Hippocampal formation (tissue), 2 donors: ENCODE measurements at regions not wholly inside any gene's neighbourhood (a gene's known extent, or its start where the extent isn't known, plus 50 kb on each side); places are given as distances from the start of the nearest gene placed in this dataset.
"Not testable (repeated sequence)": the region's sequence is repeated elsewhere in the genome, so short reads cannot be mapped to it uniquely, and the experiment has no call there.

Experiments
- DNase-seq, 2 donors: peaks; one replicate each; lab custom pipeline; 2025; lab: John Stamatoyannopoulos, UW

- no peak for DNase-seq
Measured at GRCh38 chr5:143953851-143954250, 141.9 kb downstream of the HMHB1 start.

- no peak for DNase-seq
Measured at GRCh38 chr5:143955141-143955540, 143.2 kb downstream of the HMHB1 start.

- DNase-seq = no peak
Measured at GRCh38 chr5:143957455-143957854, 145.5 kb downstream of the HMHB1 start.

- DNase-seq = no peak
Measured at GRCh38 chr5:143962201-143962600, 150.2 kb downstream of the HMHB1 start.

GRCh38 chr5:143964919-143965318 lies 153.0 kb downstream of the HMHB1 start:
- no peak for DNase-seq

- no peak for DNase-seq
Measured at GRCh38 chr5:143966280-143966679, 154.3 kb downstream of the HMHB1 start.

GRCh38 chr5:143968071-143968878 lies 156.3 kb downstream of the HMHB1 start:
- DNase-seq = peak in 1 of 2 donors; percentile 39

GRCh38 chr5:143970159-143970558 lies 158.2 kb downstream of the HMHB1 start:
- no peak for DNase-seq

GRCh38 chr5:143972068-143972467 lies 160.1 kb downstream of the HMHB1 start:
- no peak for DNase-seq

GRCh38 chr5:143976055-143976454 lies 164.1 kb downstream of the HMHB1 start:
- DNase-seq = no peak

- no peak for DNase-seq
Measured at GRCh38 chr5:143977891-143978461, 166.0 kb downstream of the HMHB1 start.

- DNase-seq = no peak
Measured at GRCh38 chr5:143979044-143979690, 167.2 kb downstream of the HMHB1 start.

- DNase-seq = no peak
Measured at GRCh38 chr5:143980506-143980905, 168.5 kb downstream of the HMHB1 start.

- DNase-seq = not testable (repeated sequence)
Measured at GRCh38 chr5:143982957-143983356, 171.0 kb downstream of the HMHB1 start.

GRCh38 chr5:143985832-143986515 lies 174.0 kb downstream of the HMHB1 start:
- no peak for DNase-seq

- DNase-seq = no peak
Measured at GRCh38 chr5:143986516-143987212, 174.7 kb downstream of the HMHB1 start.

GRCh38 chr5:143987264-143987663 lies 175.3 kb downstream of the HMHB1 start:
- no peak for DNase-seq

GRCh38 chr5:143987751-143988560 lies 176.0 kb downstream of the HMHB1 start:
- DNase-seq = no peak

- DNase-seq = no peak
Measured at GRCh38 chr5:143992496-143992895, 178.0 kb downstream of the YIPF5 start.

GRCh38 chr5:144002876-144003275 lies 167.6 kb downstream of the YIPF5 start:
- DNase-seq = no peak

GRCh38 chr5:144003636-144004035 lies 166.8 kb downstream of the YIPF5 start:
- DNase-seq = no peak
